A673 (cell line): ENCODE measurements at regions not wholly inside any gene's neighbourhood (a gene's known extent, or its start where the extent isn't known, plus 50 kb on each side); places are given as distances from the start of the nearest gene placed in this dataset.

Experiments used
- BruUV-seq: library from RNA; stranded (reverse); fragments of 400-500 nt; replicated peaks from 2 replicates; lab custom pipeline; 2021; lab: Mats Ljungman, UMichigan
- CTCF ChIA-PET: fragments of 300-600 bp; sonication (Branson Sonifier 250); formaldehyde crosslinking; loops from one replicate; lab custom pipeline; 2022; ENCODE audit warnings: antibody characterized with exemption; lab: Charles Lee
- POLR2A ChIA-PET: fragments of 300-600 bp; sonication (Branson Sonifier 250); formaldehyde crosslinking; loops from one replicate; lab custom pipeline; 2022; ENCODE audit warnings: antibody characterized with exemption; ENCODE audit not compliant: low non-redundant PET; lab: Charles Lee
- DNase-seq: peaks from one replicate; pipeline ENCODE4 v3.0.0-alpha.2; 2015; ENCODE audit warnings: low spot score
- H3K27ac ChIP-seq: fragments of 200-600 bp; sonication (generic); 2 replicates; pipeline ENCODE4 v1.5.1; 2016; ENCODE audit warnings: mixed run types, low read depth, mild to moderate bottlenecking, mixed read lengths, antibody characterized with exemption, low read length; ENCODE audit not compliant: poor library complexity, severe bottlenecking
- H3K27me3 ChIP-seq: fragments of 200-600 bp; sonication (generic); replicated peaks from 2 replicates; pipeline ENCODE4 v1.6.1; 2017; ENCODE audit warnings: mixed run types, low read depth, mild to moderate bottlenecking, mixed read lengths, antibody characterized with exemption, low read length; ENCODE audit not compliant: insufficient read depth, poor library complexity
- H3K36me3 ChIP-seq: fragments of 200-600 bp; sonication (generic); 2 replicates; pipeline ENCODE4 v1.6.1; 2016; ENCODE audit warnings: mixed run types, mild to moderate bottlenecking, mixed read lengths, antibody characterized with exemption, low read length; ENCODE audit not compliant: insufficient read depth, poor library complexity, severe bottlenecking
- H3K4me1 ChIP-seq: fragments of 200-600 bp; sonication (generic); 2 replicates; pipeline ENCODE4 v1.6.1; 2017; ENCODE audit warnings: mixed run types, mild to moderate bottlenecking, mixed read lengths, antibody characterized with exemption, low read length; ENCODE audit not compliant: insufficient read depth, poor library complexity, severe bottlenecking
- H3K4me3 ChIP-seq: fragments of 200-600 bp; sonication (generic); 2 replicates; pipeline ENCODE4 v1.5.1; 2016; ENCODE audit warnings: low read depth, mixed run types, mild to moderate bottlenecking, mixed read lengths, low read length; ENCODE audit not compliant: poor library complexity, severe bottlenecking
- H3K9me3 ChIP-seq: fragments of 200-600 bp; sonication (generic); 2 replicates; pipeline ENCODE4 v1.6.1; 2016; ENCODE audit warnings: mixed run types, low read depth, mild to moderate bottlenecking, mixed read lengths, antibody characterized with exemption, low read length; ENCODE audit not compliant: poor library complexity, severe bottlenecking
- CTCF ChIP-seq: fragments of 300-800, 200-600 bp; sonication (generic); conservative IDR thresholded peaks from 2 replicates; pipeline ENCODE4 v1.5.1; 2017; ENCODE audit warnings: low read depth, mild to moderate bottlenecking, antibody characterized with exemption, low read length, moderate library complexity, mixed read lengths
- EZH2 ChIP-seq: fragments of 200-600 bp; sonication (generic); IDR thresholded peaks from 2 replicates; pipeline ENCODE4 v1.6.1; 2017; ENCODE audit warnings: borderline replicate concordance, low read depth, mild to moderate bottlenecking, mixed read lengths, antibody characterized with exemption, low read length; ENCODE audit not compliant: poor library complexity, severe bottlenecking
- intact Hi-C: fragments of 100-400 bp; cut with micrococcal nuclease; formaldehyde crosslinking; loops from one replicate; pipeline ENCODE4 v1.10.0; 2022; ENCODE audit not compliant: unreplicated experiment

GRCh38 chr14:98510392-98510791 is 761.6 kb downstream of the BCL11B start:
- DNase-seq = no peak
- TF ChIP-seq EZH2 = no peak
- no peak for TF ChIP-seq CTCF
- intact Hi-C loops = no loop called here
- H3K27me3 ChIP-seq = no peaks in the 10 kb centered on the region
- ChIA-PET POLR2A (no interaction called here), CTCF (no interaction called here)
- no peaks in the 10 kb centered on the region for H3K36me3 ChIP-seq
- no peak overlapping the region for H3K4me3 ChIP-seq
- H3K4me1 ChIP-seq = no peaks in the 10 kb centered on the region
- BruUV-seq = no TSS peak
- no peak overlapping the region for H3K27ac ChIP-seq
- H3K9me3 ChIP-seq = peaks cover 3% of the 10 kb centered on the region

GRCh38 chr14:98512501-98513251 is 759.3 kb downstream of the BCL11B start:
- H3K4me1 ChIP-seq = no peaks in the 10 kb centered on the region
- intact Hi-C loops = no loop called here
- BruUV-seq = no TSS peak
- H3K27me3 ChIP-seq = no peaks in the 10 kb centered on the region
- no peak overlapping the region for H3K4me3 ChIP-seq
- H3K9me3 ChIP-seq = peaks cover 3% of the 10 kb centered on the region
- POLR2A ChIA-PET = no interaction called here
- H3K36me3 ChIP-seq = no peaks in the 10 kb centered on the region
- no peak overlapping the region for H3K27ac ChIP-seq
- TF ChIP-seq CTCF (no peak), EZH2 (no peak)
- no peak for DNase-seq
- CTCF ChIA-PET = no interaction called here

GRCh38 chr14:98513558-98513957 is 758.4 kb downstream of the BCL11B start:
- H3K27me3 ChIP-seq = no peaks in the 10 kb centered on the region
- H3K4me1 ChIP-seq = no peaks in the 10 kb centered on the region
- no peaks in the 10 kb centered on the region for H3K36me3 ChIP-seq
- CTCF ChIA-PET = no interaction called here
- TF ChIP-seq CTCF (no peak), EZH2 (no peak)
- intact Hi-C loops = no loop called here
- DNase-seq = no peak
- no peak overlapping the region for H3K4me3 ChIP-seq
- peaks cover 3% of the 10 kb centered on the region for H3K9me3 ChIP-seq
- no TSS peak for BruUV-seq
- POLR2A ChIA-PET = no interaction called here
- no peak overlapping the region for H3K27ac ChIP-seq
